ENCODE measurements at regions not wholly inside any gene's neighbourhood (a gene's known extent, or its start where the extent isn't known, plus 50 kb on each side); places are given as distances from the start of the nearest gene placed in this dataset.

- TF ChIP-seq CTCF (IDR thresholded peaks at IDR 0.05; ENCODE audit: low read length): no peak
- TF ChIP-seq EZH2 (optimal IDR thresholded peaks at IDR 0.05; ENCODE audit: low read depth, low read length): no peak
- TF ChIP-seq EZH2phosphoT487 (IDR thresholded peaks at IDR 0.05; ENCODE audit: low read length): no peak
Observed at GRCh38 chr15:39513936-39514335, 66.9 kb upstream of the THBS1 start.

All from MM.1S (cell line).